Epithelial cell of esophagus (primary cell): ENCODE measurements at regions not wholly inside any gene's neighbourhood (a gene's known extent, or its start where the extent isn't known, plus 50 kb on each side); places are given as distances from the start of the nearest gene placed in this dataset.

Experiments
- DNase-seq: peaks from one replicate; pipeline ENCODE4 v3.0.0; 2010; ENCODE audit warnings: low read depth
- H3K4me3 ChIP-seq: 2 replicates; pipeline ENCODE4 v1.5.1; 2011; ENCODE audit warnings: mild to moderate bottlenecking, low read length, control low read depth
- TF ChIP-seq, protein P1 (sequence below): IDR thresholded peaks from 2 replicates; pipeline ENCODE4 v1.5.1; 2011; ENCODE audit warnings: low read depth, mild to moderate bottlenecking, low read length, control low read depth, inconsistent platforms; ENCODE audit not compliant: insufficient read depth; ENCODE audit errors: missing control alignments

DNA sequence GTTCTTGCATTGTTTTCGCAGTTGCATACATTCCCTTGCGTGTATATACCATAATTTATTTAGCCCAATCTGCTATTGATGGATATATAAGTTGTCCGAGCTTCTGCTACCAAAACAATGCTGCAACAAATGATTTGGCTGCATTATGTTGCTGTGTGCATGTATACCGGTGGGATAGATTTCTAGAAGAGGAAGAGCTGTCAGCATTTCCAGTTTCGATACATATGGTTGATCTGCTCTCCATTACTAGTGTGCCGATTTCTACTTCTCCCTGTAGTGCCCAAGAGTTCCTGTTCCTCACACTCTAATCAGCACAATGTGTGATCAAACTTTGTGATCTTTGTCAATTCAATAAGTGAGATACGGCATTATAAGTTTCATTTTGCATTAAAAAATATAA lies 92.8 kb upstream of the NMNAT3 start:
- H3K4me3 ChIP-seq, result no peak overlapping the region
- TF ChIP-seq, protein P1, sequence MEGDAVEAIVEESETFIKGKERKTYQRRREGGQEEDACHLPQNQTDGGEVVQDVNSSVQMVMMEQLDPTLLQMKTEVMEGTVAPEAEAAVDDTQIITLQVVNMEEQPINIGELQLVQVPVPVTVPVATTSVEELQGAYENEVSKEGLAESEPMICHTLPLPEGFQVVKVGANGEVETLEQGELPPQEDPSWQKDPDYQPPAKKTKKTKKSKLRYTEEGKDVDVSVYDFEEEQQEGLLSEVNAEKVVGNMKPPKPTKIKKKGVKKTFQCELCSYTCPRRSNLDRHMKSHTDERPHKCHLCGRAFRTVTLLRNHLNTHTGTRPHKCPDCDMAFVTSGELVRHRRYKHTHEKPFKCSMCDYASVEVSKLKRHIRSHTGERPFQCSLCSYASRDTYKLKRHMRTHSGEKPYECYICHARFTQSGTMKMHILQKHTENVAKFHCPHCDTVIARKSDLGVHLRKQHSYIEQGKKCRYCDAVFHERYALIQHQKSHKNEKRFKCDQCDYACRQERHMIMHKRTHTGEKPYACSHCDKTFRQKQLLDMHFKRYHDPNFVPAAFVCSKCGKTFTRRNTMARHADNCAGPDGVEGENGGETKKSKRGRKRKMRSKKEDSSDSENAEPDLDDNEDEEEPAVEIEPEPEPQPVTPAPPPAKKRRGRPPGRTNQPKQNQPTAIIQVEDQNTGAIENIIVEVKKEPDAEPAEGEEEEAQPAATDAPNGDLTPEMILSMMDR, result no peak
- no peak for DNase-seq

GRCh38 chr3:139769796-139770195 lies 92.0 kb upstream of the NMNAT3 start:
- TF ChIP-seq, protein P1, result no peak
- no peak for DNase-seq
- H3K4me3 ChIP-seq, result no peak overlapping the region

- H3K4me3 ChIP-seq, result no peak overlapping the region
- peak; percentile 43 for DNase-seq
- TF ChIP-seq, protein P1, result no peak
These were observed 87.2 kb upstream of the NMNAT3 start for GRCh38 chr3:139764936-139765335.

GRCh38 chr3:139764069-139764905 lies 86.5 kb upstream of the NMNAT3 start:
- DNase-seq, result no peak
- H3K4me3 ChIP-seq, result no peak overlapping the region
- TF ChIP-seq, protein P1, result no peak

GRCh38 chr3:139762302-139762701 lies 84.5 kb upstream of the NMNAT3 start:
- TF ChIP-seq, protein P1, result no peak
- no peak for DNase-seq
- H3K4me3 ChIP-seq, result no peak overlapping the region

DNA sequence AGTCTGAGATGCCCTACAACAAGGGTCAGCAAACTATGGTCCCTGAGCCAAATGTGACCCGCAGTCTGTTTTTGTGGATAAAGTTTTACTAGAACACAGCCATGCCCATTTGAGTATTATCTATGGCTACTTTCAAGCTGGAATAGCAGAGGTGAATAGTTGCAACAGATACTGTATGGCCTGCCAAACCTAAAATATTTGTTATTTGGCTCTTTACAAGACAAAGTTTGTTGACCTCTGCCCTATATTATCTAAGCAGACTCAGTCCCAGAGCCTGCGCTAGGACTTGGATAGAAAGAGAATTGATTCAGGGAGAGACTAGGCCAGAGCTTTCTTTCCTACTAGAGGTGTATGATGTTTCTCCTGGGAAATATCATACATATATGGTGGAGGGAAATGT lies 81.7 kb upstream of the NMNAT3 start:
- no peak for DNase-seq
- no peak overlapping the region for H3K4me3 ChIP-seq
- TF ChIP-seq, protein P1, result no peak

GRCh38 chr3:139758654-139759291 lies 81.0 kb upstream of the NMNAT3 start:
- H3K4me3 ChIP-seq, result no peak overlapping the region
- TF ChIP-seq, protein P1, result no peak
- no peak for DNase-seq
